ENCODE measurements at regions not wholly inside any gene's neighbourhood (a gene's known extent, or its start where the extent isn't known, plus 50 kb on each side); places are given as distances from the start of the nearest gene placed in this dataset.

DNA sequence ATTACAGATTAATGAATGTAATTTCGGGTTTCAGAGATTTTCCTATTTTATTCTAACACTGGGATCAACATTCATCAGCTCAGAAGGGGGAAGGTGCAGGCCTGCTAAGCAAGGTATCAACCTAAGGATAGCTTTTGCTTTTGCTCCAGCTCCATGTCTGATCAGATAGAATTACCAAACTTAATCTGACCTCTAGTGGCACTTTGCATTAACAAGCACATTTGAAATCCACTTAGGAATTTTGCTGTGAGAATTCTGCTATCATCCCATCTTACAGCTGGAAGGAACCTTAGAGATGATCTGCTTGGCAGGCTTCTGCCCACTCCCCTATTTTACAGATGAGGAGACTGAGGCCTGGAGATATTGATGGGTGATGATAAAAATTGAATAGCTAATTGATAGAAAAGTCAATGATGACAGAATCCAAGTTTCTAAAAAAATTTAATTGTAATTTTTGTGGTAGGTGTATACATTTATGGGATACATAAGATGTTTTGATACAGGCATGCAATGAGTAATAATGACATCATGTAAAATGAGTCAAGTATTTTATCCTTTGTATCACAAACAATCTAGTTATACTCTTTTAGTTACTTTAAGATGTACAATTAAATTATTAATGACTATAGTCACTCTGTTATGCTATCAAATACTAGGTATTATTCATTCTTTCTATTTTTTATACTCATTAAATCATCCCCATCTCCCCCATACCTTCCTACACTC is 209.2 kb upstream of the ZPLD1 start:
- no peak overlapping the region for H3K4me3 ChIP-seq (ENCODE audit: low read depth, low read length)
- DNase-seq (ENCODE audit: low read depth), result peak; percentile 67
- TF ChIP-seq, protein P1, sequence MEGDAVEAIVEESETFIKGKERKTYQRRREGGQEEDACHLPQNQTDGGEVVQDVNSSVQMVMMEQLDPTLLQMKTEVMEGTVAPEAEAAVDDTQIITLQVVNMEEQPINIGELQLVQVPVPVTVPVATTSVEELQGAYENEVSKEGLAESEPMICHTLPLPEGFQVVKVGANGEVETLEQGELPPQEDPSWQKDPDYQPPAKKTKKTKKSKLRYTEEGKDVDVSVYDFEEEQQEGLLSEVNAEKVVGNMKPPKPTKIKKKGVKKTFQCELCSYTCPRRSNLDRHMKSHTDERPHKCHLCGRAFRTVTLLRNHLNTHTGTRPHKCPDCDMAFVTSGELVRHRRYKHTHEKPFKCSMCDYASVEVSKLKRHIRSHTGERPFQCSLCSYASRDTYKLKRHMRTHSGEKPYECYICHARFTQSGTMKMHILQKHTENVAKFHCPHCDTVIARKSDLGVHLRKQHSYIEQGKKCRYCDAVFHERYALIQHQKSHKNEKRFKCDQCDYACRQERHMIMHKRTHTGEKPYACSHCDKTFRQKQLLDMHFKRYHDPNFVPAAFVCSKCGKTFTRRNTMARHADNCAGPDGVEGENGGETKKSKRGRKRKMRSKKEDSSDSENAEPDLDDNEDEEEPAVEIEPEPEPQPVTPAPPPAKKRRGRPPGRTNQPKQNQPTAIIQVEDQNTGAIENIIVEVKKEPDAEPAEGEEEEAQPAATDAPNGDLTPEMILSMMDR (IDR thresholded peaks at IDR 0.05; ENCODE audit: control insufficient read depth, extremely low read depth, insufficient read depth), result peak; percentile 74

DNA sequence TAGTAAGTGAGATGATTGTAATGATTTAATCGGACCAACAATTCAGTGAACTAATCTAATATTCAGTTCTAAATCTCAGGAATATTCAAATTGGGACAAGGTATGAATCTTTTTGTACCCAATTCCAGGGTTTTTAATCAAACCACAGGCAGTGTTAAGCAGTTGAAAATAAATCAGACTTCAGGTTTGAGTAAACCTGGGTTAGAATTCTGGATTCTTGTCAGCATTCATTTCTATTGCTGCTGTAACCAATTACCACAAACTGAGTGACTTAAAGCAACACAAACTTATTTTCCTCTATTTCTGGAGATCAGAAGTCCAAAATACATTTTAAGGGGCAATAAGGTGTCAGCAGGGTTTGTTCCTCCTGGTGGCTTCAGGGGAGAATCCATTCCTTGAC is 208.4 kb upstream of the ZPLD1 start:
- DNase-seq (ENCODE audit: low read depth), result no peak
- TF ChIP-seq, protein P1 (IDR thresholded peaks at IDR 0.05; ENCODE audit: control insufficient read depth, extremely low read depth, insufficient read depth), result no peak
- H3K4me3 ChIP-seq (ENCODE audit: low read depth, low read length), result no peak overlapping the region

DNA sequence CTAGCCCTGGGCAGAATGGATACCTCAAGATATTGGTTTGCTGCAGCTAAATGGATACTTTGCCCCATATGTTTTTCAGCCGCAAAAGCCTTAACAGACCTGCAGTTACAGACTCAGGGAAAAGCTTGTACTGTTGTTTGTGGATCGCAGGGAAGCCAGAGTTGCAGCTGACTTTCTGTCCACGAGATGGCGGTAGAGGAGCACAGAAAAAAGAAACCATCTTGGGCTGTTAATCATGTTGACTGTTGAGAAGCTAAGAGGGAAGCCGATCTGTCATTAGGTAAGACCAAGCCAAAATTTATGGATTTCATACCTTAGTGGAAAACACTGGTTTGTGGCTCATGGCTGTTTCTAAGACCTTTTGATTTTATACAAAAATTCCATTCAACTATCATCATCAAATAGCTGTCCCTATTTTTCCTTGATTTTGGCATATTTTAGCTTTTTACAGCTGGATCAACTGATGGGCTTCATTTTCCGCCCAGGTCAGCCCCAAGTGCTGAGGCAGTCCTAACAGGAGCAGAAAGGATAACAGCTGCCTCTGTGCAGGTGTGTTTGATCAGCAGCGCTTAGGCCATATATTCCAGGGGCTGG is 205.7 kb upstream of the ZPLD1 start:
- TF ChIP-seq, protein P1 (IDR thresholded peaks at IDR 0.05; ENCODE audit: control insufficient read depth, extremely low read depth, insufficient read depth), result peak; percentile 96
- DNase-seq (ENCODE audit: low read depth), result peak; percentile 68
- no peak overlapping the region for H3K4me3 ChIP-seq (ENCODE audit: low read depth, low read length)

DNA sequence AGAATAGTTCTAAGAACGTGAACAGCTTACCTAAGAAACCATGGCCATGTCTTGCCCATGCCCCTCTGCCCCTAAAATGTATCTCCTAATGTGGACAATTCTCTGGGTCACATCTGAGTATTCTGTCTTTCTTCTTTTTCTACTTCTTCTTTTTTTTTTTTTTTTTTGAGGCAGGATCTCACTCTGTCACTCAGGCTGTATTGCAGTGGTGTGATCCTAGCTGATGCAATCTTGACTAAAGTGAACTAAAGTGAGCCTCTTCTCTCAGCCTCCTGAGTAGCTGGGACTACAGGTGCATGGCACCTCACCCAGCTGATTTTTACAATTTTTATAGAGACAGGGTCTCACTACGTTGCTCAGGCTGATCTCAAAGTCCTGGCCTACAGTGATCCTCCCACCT is 204.8 kb upstream of the ZPLD1 start:
- no peak overlapping the region for H3K4me3 ChIP-seq (ENCODE audit: low read depth, low read length)
- no peak for DNase-seq (ENCODE audit: low read depth)
- TF ChIP-seq, protein P1 (IDR thresholded peaks at IDR 0.05; ENCODE audit: control insufficient read depth, extremely low read depth, insufficient read depth), result no peak

DNA sequence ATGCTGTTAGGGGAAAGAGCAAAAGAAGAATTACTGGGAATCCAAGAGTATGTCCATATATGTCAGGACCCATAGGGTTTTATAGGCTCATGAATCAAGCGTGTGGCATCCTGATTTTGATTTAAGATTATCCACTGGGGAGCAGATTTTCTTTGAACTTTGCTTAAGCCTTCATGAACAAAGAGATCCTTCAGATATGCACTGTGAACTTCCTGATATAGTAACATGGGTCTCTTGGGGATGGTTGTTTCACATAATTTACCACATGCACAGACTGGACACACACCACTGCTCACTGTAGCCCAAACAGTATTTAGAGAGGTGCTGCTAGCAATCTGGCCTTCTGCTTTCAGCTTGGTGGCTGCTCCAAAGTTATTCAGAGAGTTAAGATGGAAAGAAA is 200.9 kb upstream of the ZPLD1 start:
- H3K4me3 ChIP-seq (ENCODE audit: low read depth, low read length), result no peak overlapping the region
- DNase-seq (ENCODE audit: low read depth), result no peak
- TF ChIP-seq, protein P1 (IDR thresholded peaks at IDR 0.05; ENCODE audit: control insufficient read depth, extremely low read depth, insufficient read depth), result no peak

DNA sequence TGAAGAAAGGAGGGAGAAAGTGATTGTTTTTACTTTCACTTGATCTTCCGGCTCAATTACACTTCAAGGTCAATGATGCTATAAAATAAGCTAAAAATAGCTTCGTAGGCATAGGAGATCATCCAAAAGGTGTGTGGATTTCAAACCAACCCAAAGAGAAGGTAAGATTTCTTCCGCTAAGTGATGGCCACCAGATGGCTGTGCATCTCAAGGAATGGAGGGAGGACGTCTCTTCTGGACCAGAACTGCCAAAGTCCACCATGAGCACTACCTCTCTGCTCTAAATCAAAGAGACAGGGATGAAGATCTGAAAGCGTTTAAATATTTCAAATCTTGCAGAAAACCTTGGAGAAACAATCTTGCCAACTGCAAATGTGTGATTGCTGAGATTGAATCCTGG is 199.1 kb upstream of the ZPLD1 start:
- no peak overlapping the region for H3K4me3 ChIP-seq (ENCODE audit: low read depth, low read length)
- peak; percentile 38 for DNase-seq (ENCODE audit: low read depth)

More for the DNA sequence above, 199.1 kb upstream of the ZPLD1 start:
- TF ChIP-seq, protein P1 (IDR thresholded peaks at IDR 0.05; ENCODE audit: control insufficient read depth, extremely low read depth, insufficient read depth), result peak; percentile 63
